Right renal cortex interstitium (tissue), 3 donors: ENCODE measurements at regions not wholly inside any gene's neighbourhood (a gene's known extent, or its start where the extent isn't known, plus 50 kb on each side); places are given as distances from the start of the nearest gene placed in this dataset.

ENCODE experiments used
- DNase-seq, 3 donors: peaks; one replicate each; pipeline ENCODE4 v3.0.0-alpha.2; 2013; ENCODE audit warnings: low read depth in 3 of 3, low spot score in 2 of 3

DNA sequence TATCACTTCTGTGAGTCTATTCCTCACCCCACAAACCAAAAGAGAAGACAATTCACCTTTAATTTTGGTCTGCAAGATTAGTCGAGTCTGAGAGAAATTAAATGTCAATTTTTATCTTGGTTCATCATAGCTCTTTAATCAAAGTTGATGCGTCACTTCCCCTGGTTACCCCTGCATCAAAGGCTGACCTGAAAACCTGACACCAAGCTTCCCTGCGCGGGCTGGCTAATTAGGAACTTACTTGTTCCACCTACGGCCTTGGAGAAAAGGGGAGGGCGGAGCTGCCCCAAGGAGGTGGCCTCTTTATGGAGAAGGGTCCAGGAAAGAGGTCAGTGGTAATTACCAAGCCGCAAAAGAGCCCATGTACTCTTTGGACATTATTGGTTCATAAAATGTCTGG, 218.4 kb downstream of the ARRDC4 start:
- DNase-seq = peak in 1 of 3 donors; percentile 19

- DNase-seq = no peak
Measured at GRCh38 chr15:98187549-98187948, 227.0 kb downstream of the ARRDC4 start.

DNA sequence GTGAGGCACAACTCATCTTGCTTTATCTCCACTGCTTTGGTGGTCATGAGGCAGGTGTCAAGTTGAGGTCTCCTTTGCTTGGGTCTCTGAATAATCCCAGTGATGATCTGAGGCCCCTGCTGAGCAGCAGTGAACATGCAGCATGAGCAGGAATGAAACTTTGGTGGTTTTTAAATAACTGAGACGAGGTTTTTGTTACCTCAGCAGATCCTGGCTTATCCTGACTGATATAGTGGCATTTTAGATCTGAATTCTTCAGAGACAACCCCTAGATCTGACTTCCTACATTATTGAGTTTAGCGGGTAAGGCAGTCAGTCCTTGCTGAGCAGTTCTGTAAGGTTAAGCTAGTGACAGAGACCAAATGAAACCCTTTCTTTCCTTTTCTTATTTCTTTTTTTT, 230.4 kb downstream of the ARRDC4 start:
- no peak for DNase-seq

DNA sequence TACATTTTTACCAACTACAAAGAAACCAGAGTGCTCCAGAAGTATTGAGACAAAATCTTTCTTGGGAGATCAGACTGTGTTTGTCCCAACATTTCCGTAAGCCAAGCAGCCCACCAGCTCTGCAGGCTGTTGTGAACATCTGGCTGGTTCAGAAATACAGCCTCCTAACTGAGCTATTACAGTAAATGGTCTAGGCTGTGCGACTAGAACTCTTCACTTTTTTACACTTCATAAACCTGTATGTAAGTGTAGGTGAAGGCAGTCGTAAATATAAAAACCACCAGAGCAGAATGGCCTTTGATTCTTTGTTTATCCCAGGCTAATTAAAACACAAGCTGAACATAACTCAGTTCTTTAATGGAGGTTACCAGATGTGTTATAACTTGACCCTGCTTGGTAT, 235.3 kb downstream of the ARRDC4 start:
- peak; percentile 21 to 36 (median 35) for DNase-seq

DNA sequence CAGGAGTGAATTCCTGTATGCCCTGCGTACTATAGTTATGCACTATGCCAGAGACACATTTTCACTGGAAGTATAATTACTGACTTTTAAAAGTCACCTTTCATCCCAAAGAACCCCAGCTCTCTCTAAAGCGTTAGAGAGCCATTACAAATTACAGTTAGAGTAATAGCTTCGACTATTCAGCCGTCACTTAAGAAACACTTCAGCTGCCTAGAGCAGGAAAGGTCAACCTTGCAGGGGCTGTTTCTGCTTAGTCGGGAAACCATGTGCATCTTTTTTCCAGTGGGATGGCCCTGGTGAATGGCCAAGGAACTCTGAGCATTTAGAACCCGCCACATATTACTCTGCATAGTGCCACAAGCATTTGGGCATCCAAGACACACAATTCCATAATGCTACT, 235.9 kb downstream of the ARRDC4 start:
- peak in 2 of 3 donors; percentile 29 to 37 for DNase-seq

- no peak for DNase-seq
Measured at GRCh38 chr15:98202256-98202655, 241.8 kb downstream of the ARRDC4 start.

DNA sequence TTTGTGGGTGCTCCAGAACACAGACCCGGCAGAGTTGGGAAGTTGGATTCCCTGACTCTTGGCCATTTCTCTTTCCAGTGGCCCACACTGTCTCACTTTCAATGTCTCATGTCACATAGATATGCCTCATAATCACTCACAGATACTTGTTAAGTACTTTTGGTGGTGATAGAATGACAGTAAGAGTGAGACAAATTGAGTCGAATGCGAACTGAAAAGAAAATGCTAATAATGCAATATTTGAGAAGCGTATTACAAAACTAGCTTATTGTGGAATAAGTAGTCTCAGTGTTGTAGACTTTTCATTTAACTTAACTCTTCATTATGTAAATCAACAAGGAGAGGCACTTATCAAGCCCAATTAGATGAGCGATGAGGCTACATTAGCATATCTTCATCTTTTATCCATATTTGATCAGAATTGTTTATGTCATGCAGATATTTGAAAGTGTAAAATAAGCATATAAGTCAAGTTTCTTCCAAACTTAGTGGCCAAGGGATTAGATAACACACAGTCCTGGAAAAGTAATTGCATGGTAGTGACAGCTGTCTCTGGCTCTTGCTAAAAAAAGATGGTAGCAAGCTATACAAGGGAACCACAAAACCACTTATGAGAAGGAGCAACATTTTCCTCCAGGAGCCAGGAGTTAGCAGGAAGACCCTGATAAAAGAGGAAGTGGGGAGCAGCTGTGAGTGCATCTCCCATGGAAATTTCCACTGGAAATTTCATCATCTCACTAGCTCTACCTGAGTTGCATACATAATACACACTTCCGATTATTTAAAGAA, 243.6 kb downstream of the ARRDC4 start:
- no peak for DNase-seq

DNA sequence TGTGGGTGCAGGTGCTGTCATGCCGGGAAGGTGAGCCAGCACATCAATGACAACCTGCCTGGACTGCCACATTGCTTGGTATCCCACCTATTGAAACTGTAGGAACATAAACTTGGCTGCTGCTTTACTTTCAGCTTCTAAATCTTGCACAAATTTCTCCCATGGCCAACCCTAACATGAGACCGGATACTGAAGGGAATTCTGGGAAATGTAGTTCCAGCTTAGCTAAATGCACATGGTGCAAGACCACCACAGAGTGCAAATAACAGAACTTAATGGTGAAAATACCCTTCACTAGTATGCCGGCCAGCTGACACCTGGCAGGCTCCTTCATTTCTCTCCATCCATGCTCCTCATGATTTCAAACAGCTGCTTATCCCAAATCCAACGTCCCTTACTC, 247.4 kb downstream of the ARRDC4 start:
- DNase-seq = no peak

- DNase-seq = no peak
Measured at GRCh38 chr15:98213346-98213979, 253.0 kb downstream of the ARRDC4 start.

DNA sequence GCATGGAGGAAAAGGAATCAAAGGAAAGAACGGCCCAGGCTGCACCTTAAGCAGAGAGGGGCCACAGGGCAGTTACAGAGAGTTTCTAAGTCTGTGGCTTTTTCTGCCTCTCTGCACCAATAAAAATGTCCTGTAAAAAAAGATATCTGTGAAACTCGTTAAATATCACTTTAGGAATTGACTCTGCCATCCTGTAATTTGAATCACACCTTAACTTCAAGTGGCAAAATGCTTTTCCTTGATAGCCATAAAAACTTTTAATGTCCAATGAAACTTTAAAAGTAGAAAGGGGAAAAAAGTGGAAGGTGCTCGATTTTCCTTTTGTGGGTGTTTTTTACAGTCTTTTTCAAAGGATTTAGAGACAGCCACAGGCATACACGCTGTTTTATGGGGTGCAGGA, 255.7 kb downstream of the ARRDC4 start:
- no peak for DNase-seq

DNA sequence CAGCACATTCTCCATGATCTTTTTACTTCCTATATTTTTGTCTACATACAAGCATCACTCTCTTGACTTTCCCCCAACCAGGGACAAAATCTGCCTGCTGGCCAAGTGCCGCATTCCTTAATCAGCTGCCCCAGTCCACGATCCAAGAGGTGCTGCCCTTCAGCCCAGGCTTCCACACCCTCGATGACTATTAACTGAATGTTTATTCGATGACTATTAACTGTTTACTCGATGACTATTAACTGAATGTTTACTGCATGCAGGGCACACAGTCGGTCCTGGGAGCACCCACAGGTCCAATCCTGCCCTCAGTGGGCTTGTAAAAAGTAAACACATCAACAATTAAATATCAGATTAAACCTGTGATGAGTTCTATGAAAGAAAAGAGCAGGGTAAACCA, 256.9 kb downstream of the ARRDC4 start:
- DNase-seq = no peak

- DNase-seq = no peak
Measured at GRCh38 chr15:98221144-98221543, 260.6 kb downstream of the ARRDC4 start.

- no peak for DNase-seq
Measured at GRCh38 chr15:98221577-98221976, 261.1 kb downstream of the ARRDC4 start.

DNA sequence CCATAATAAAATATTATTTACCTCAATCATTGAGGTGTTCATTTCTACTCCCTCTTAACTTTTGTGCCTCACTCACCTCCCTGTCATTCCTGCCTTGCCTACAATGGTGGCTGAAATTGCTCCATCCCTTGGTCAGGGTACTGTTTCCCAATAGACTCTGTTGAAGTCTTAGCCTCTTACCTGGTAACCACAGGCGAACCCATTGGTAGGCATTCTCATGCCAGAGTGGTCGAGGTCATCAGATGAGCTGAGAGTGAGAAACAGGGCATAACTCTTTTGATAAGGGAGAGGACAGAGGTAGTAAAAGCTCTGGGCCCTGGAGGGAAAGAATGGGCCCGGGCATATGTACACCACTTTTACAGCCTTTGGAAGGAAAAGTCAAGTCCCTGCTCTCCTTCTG, 265.6 kb downstream of the ARRDC4 start:
- no peak for DNase-seq

DNA sequence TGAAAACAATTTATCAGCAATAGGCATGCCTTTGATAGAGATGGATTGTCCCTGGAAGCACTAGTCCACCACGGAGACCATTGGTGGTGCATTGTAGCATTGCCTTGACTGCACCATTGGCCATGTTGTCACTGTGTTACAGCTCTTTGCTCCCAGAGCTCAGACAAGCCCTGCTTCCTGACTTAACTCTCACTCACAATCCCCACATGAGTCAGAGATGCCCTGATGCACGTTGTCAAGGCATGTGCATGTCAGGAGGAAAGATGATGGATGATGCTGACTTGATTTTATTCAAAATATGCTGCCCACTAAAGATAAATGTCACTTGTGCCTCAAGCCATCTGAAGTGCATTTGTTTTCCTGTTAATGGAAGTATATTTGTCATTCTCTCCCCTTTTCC, 266.1 kb downstream of the ARRDC4 start:
- no peak for DNase-seq

- DNase-seq = no peak
Measured at GRCh38 chr15:98228846-98229245, 268.3 kb downstream of the ARRDC4 start.

DNA sequence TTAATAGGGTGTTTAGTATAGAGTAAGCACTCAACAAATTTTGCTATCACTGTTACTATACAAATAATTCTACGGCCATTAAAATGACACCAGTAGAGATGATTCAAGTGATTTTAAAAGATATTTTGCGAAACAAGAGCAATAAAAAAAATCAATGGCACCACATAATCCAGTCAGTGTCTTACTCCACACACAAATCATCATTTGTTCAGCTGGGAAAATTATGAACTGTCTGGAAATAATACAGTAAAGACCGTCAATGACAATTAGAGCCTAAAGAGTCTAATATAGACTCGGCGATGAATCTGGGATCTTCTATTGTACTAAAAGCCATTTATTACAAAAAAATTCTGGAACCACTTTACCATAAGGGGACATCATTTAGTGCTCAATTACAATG, 270.5 kb downstream of the ARRDC4 start:
- DNase-seq = no peak

- no peak for DNase-seq
Measured at GRCh38 chr15:98231696-98232440, 271.4 kb downstream of the ARRDC4 start.

DNA sequence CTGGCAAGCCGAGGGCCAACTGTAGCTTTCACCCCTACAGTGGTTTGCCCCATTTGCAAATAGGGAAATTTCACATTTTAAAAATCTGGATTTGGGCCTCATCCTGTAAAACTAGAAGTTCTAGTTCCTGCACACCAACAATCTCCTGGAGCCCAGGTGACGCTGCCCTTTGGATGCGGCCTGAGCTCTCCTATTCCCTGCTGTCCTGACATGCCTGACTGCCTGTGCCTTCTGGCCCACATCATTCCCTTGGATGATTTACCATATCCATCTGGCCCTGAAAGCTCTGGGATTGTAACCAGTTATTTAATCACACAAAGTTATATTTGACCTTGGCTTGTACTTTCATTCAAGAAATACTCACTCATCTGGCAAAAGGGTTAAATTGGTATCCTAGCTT, 272.3 kb downstream of the ARRDC4 start:
- DNase-seq = no peak

GRCh38 chr15:98233873-98234272, 273.4 kb downstream of the ARRDC4 start:
- DNase-seq = no peak

- no peak for DNase-seq
Measured at GRCh38 chr15:98240303-98240702, 279.8 kb downstream of the ARRDC4 start.

GRCh38 chr15:98241032-98241554, 280.6 kb downstream of the ARRDC4 start:
- no peak for DNase-seq
